Peyer's patch (tissue), 4 donors: ENCODE measurements at regions not wholly inside any gene's neighbourhood (a gene's known extent, or its start where the extent isn't known, plus 50 kb on each side); places are given as distances from the start of the nearest gene placed in this dataset.
A peak's percentile ranks its signal among the peaks of the same experiment; 100 is the strongest.

Experiments used
- DNase-seq, 3 donors: peaks; one replicate each; pipeline ENCODE4 v3.0.0-alpha.2; 2017 to 2019
- H3K27ac ChIP-seq, 4 donors: fragments of 200-600 bp; sonication (generic); one replicate each; pipeline ENCODE4 v1.5.1; 2016 to 2019
- H3K27me3 ChIP-seq, 2 donors: fragments of 200-600 bp; sonication (generic); one replicate each; pipeline ENCODE4 v1.5.1; 2019
- H3K36me3 ChIP-seq, 3 donors: fragments of 200-600 bp; sonication (generic); one replicate each; pipeline ENCODE4 v1.5.1; 2016 to 2019
- H3K4me1 ChIP-seq, 4 donors: fragments of 200-600 bp; sonication (generic); one replicate each; pipeline ENCODE4 v1.5.1; 2016 to 2019
- H3K4me3 ChIP-seq, 4 donors: fragments of 200-600 bp; sonication (generic); 1 replicate in 3 of 4; 2 replicates in 1 of 4; pipeline ENCODE4 v1.5.1; 2016 to 2019; ENCODE audit warnings: mild to moderate bottlenecking in 1 of 4
- H3K9me3 ChIP-seq, 4 donors: fragments of 200-600 bp; sonication (generic); one replicate each; pipeline ENCODE4 v1.5.1; 2016 to 2019; ENCODE audit warnings: mild to moderate bottlenecking in 1 of 4
- CTCF ChIP-seq, 6 experiments: fragments of 450-650 bp in 4 of 6; fragments of 200-600 bp in 2 of 6; sonication (generic) in 1 of 6; IDR thresholded peaks; one replicate each; pipeline ENCODE4 v1.5.1; 2017 to 2019; ENCODE audit warnings: antibody characterized with exemption in 6 of 6, mild to moderate bottlenecking in 3 of 6, moderate library complexity in 1 of 6
- POLR2A ChIP-seq, 2 donors: fragments of 450-650 bp; IDR thresholded peaks; one replicate each; pipeline ENCODE4 v1.5.1; 2017; ENCODE audit warnings: antibody characterized with exemption in 2 of 2, mild to moderate bottlenecking in 2 of 2, moderate library complexity in 2 of 2

- Histone ChIP-seq H3K27ac (no peak overlapping the region), H3K4me1 (no peaks in the 10 kb centered on the region), H3K9me3 (no peaks in the 10 kb centered on the region), H3K27me3 (no peaks in the 10 kb centered on the region), H3K4me3 (no peak overlapping the region), H3K36me3 (no peaks in the 10 kb centered on the region)
- no peak for DNase-seq
- no peak for TF ChIP-seq POLR2A (IDR thresholded peaks at IDR 0.05)
- TF ChIP-seq CTCF (IDR thresholded peaks at IDR 0.05) = no peak
These were observed 483.7 kb downstream of the TSHZ3 start for GRCh38 chr19:30865511-30865910.

- Histone ChIP-seq H3K4me1 (no peaks in the 10 kb centered on the region), H3K9me3 (no peaks in the 10 kb centered on the region), H3K27ac (no peak overlapping the region), H3K36me3 (no peaks in the 10 kb centered on the region), H3K27me3 (no peaks in the 10 kb centered on the region), H3K4me3 (no peak overlapping the region)
- no peak for DNase-seq
- no peak for TF ChIP-seq CTCF (IDR thresholded peaks at IDR 0.05)
- no peak for TF ChIP-seq POLR2A (IDR thresholded peaks at IDR 0.05)
These were observed 484.6 kb downstream of the TSHZ3 start for GRCh38 chr19:30864391-30865215.

GRCh38 chr19:30862876-30863275, 486.4 kb downstream of the TSHZ3 start:
- no peaks in the 10 kb centered on the region for H3K27me3 ChIP-seq
- H3K4me1 ChIP-seq = no peaks in the 10 kb centered on the region
- H3K27ac ChIP-seq = no peak overlapping the region
- DNase-seq = peak in 2 of 3 donors; percentile 10 to 14
- no peaks in the 10 kb centered on the region for H3K36me3 ChIP-seq
- no peaks in the 10 kb centered on the region for H3K9me3 ChIP-seq
- no peak overlapping the region for H3K4me3 ChIP-seq
- TF ChIP-seq CTCF (IDR thresholded peaks at IDR 0.05) = no peak
- TF ChIP-seq POLR2A (IDR thresholded peaks at IDR 0.05) = no peak

- TF ChIP-seq POLR2A (IDR thresholded peaks at IDR 0.05) (no peak), CTCF (IDR thresholded peaks at IDR 0.05) (no peak)
- H3K9me3 ChIP-seq = no peaks in the 10 kb centered on the region
- no peak overlapping the region for H3K27ac ChIP-seq
- no peaks in the 10 kb centered on the region for H3K36me3 ChIP-seq
- peak in 2 of 3 donors; percentile 7 to 8 for DNase-seq
- no peaks in the 10 kb centered on the region for H3K4me1 ChIP-seq
- no peak overlapping the region for H3K4me3 ChIP-seq
- H3K27me3 ChIP-seq = no peaks in the 10 kb centered on the region
These were observed 487.3 kb downstream of the TSHZ3 start for GRCh38 chr19:30861919-30862318.

GRCh38 chr19:30857966-30858490, 485.8 kb downstream of the ZNF536 start:
- peak in 1 of 3 donors; percentile 10 for DNase-seq
- H3K4me1 ChIP-seq = no peaks in the 10 kb centered on the region
- TF ChIP-seq POLR2A (IDR thresholded peaks at IDR 0.05) = no peak

GRCh38 chr19:30857388-30857787, 485.2 kb downstream of the ZNF536 start:
- H3K27me3 ChIP-seq = no peaks in the 10 kb centered on the region
- no peaks in the 10 kb centered on the region for H3K36me3 ChIP-seq
- no peaks in the 10 kb centered on the region for H3K4me1 ChIP-seq

More at GRCh38 chr19:30857966-30858490, 485.8 kb downstream of the ZNF536 start:
- no peaks in the 10 kb centered on the region for H3K9me3 ChIP-seq
- no peaks in the 10 kb centered on the region for H3K27me3 ChIP-seq
- no peaks in the 10 kb centered on the region for H3K36me3 ChIP-seq
- H3K4me3 ChIP-seq = no peak overlapping the region
- no peak overlapping the region for H3K27ac ChIP-seq

More at GRCh38 chr19:30857388-30857787, 485.2 kb downstream of the ZNF536 start:
- peak in 1 of 3 donors; percentile 18 for DNase-seq
- TF ChIP-seq POLR2A (IDR thresholded peaks at IDR 0.05) = no peak
- no peak for TF ChIP-seq CTCF (IDR thresholded peaks at IDR 0.05)
- Histone ChIP-seq H3K4me3 (no peak overlapping the region), H3K27ac (no peak overlapping the region), H3K9me3 (no peaks in the 10 kb centered on the region)
